Loucy (cell line): ENCODE measurements at regions not wholly inside any gene's neighbourhood (a gene's known extent, or its start where the extent isn't known, plus 50 kb on each side); places are given as distances from the start of the nearest gene placed in this dataset.

Experiments used
- EZH2phosphoT487 ChIP-seq: fragments of 200-600 bp; IDR thresholded peaks from 2 replicates; pipeline ENCODE4 v1.6.1; 2018; ENCODE audit warnings: antibody characterized with exemption, mild to moderate bottlenecking, moderate library complexity, borderline replicate concordance
- TF ChIP-seq, protein P1 (sequence below): fragments of 200-600 bp; sonication (generic); conservative IDR thresholded peaks from 2 replicates; pipeline ENCODE4 v1.5.1; 2014; ENCODE audit warnings: mild to moderate bottlenecking, antibody characterized with exemption, low read length

DNA sequence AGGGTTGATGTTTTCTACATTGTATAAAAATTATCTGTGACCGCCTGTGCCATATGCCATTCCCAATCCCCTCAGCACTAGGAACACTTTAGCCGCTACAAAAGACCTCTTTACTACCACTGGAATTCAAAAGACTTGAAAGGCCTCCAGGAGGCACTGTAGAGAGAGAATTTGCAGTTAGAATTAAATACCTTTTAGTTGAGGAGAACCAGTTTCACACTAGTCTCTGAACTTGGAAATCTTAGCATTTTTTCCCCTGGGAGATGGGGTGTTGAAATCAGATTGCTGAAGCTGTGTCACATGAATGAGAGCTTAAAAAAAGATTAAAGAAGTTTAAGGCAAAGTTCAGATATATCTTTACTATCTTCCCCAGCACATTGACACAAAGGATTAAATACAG, 291.0 kb downstream of the ADGRL2 start:
- TF ChIP-seq, protein P1, sequence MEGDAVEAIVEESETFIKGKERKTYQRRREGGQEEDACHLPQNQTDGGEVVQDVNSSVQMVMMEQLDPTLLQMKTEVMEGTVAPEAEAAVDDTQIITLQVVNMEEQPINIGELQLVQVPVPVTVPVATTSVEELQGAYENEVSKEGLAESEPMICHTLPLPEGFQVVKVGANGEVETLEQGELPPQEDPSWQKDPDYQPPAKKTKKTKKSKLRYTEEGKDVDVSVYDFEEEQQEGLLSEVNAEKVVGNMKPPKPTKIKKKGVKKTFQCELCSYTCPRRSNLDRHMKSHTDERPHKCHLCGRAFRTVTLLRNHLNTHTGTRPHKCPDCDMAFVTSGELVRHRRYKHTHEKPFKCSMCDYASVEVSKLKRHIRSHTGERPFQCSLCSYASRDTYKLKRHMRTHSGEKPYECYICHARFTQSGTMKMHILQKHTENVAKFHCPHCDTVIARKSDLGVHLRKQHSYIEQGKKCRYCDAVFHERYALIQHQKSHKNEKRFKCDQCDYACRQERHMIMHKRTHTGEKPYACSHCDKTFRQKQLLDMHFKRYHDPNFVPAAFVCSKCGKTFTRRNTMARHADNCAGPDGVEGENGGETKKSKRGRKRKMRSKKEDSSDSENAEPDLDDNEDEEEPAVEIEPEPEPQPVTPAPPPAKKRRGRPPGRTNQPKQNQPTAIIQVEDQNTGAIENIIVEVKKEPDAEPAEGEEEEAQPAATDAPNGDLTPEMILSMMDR, result peak; percentile 38
- no peak for TF ChIP-seq EZH2phosphoT487
